GM21515 (cell line): ENCODE measurements at regions not wholly inside any gene's neighbourhood (a gene's known extent, or its start where the extent isn't known, plus 50 kb on each side); places are given as distances from the start of the nearest gene placed in this dataset.

Experiments used
- ATAC-seq: cut with Tn5 transposase; IDR thresholded peaks from one replicate; pipeline ENCODE4 v1.9.1; 2021; ENCODE audit not compliant: unreplicated experiment

- ATAC-seq, result peak; percentile 89
Observed at GRCh38 chr6:2563635-2564034, 187.1 kb downstream of the MYLK4 start.

- ATAC-seq, result no peak
Observed at GRCh38 chr6:2562721-2563451, 187.8 kb downstream of the MYLK4 start.

- ATAC-seq, result no peak
Observed at GRCh38 chr6:2560917-2561698, 189.6 kb downstream of the MYLK4 start.

- no peak for ATAC-seq
Observed at GRCh38 chr6:2560140-2560818, 190.4 kb downstream of the MYLK4 start.

GRCh38 chr6:2558861-2559801 is 191.6 kb downstream of the MYLK4 start:
- ATAC-seq, result no peak

GRCh38 chr6:2558098-2558680 is 192.5 kb downstream of the MYLK4 start:
- ATAC-seq, result no peak

- ATAC-seq, result no peak
Observed at GRCh38 chr6:2557181-2557720, 193.5 kb downstream of the MYLK4 start.

- ATAC-seq, result no peak
Observed at GRCh38 chr6:2556761-2557160, 194.0 kb downstream of the MYLK4 start.

- no peak for ATAC-seq
Observed at GRCh38 chr6:2554651-2555260, 196.0 kb downstream of the MYLK4 start.

GRCh38 chr6:2552526-2553154 is 198.1 kb downstream of the MYLK4 start:
- no peak for ATAC-seq

GRCh38 chr6:2551705-2552104 is 199.0 kb downstream of the MYLK4 start:
- ATAC-seq, result no peak

- no peak for ATAC-seq
Observed at GRCh38 chr6:2550247-2550646, 200.5 kb downstream of the MYLK4 start.

- ATAC-seq, result no peak
Observed at GRCh38 chr6:2549834-2550233, 200.9 kb downstream of the MYLK4 start.

GRCh38 chr6:2547355-2547754 is 203.4 kb downstream of the MYLK4 start:
- no peak for ATAC-seq

- no peak for ATAC-seq
Observed at GRCh38 chr6:2546901-2547300, 203.8 kb downstream of the MYLK4 start.

GRCh38 chr6:2545383-2546038 is 205.2 kb downstream of the MYLK4 start:
- no peak for ATAC-seq

GRCh38 chr6:2543321-2543720 is 207.4 kb downstream of the MYLK4 start:
- ATAC-seq, result no peak

- peak; percentile 87 for ATAC-seq
Observed at GRCh38 chr6:2542858-2543218, 207.9 kb downstream of the MYLK4 start.
